Effector memory CD8-positive, alpha-beta T cell (primary cell): ENCODE measurements at regions not wholly inside any gene's neighbourhood (a gene's known extent, or its start where the extent isn't known, plus 50 kb on each side); places are given as distances from the start of the nearest gene placed in this dataset.

ENCODE experiments used
- ATAC-seq: fragments of 150-1000 bp; cut with Tn5 transposase; replicated peaks from 2 replicates; pipeline ENCODE4 v1.10.0; 2021; ENCODE audit warnings: mild to moderate bottlenecking, moderate library complexity
- DNase-seq, 3 experiments: peaks; one replicate each; pipeline ENCODE4 v3.0.0; 2021
- H3K27ac Mint-ChIP-seq, 2 donors: one replicate each; pipeline ENCODE4 v1.8.0; 2022; ENCODE audit warnings: mild to moderate bottlenecking in 2 of 2, mixed read lengths in 2 of 2, moderate library complexity in 2 of 2
- H3K27me3 Mint-ChIP-seq, 2 donors: one replicate each; pipeline ENCODE4 v1.8.0; 2022; ENCODE audit warnings: mixed read lengths in 2 of 2
- H3K36me3 Mint-ChIP-seq: one replicate; pipeline ENCODE4 v1.8.0; 2022; ENCODE audit warnings: mild to moderate bottlenecking, moderate library complexity, mixed read lengths; ENCODE audit not compliant: insufficient read depth
- H3K4me1 Mint-ChIP-seq, 2 donors: one replicate each; pipeline ENCODE4 v1.8.0; 2022; ENCODE audit warnings: low read depth in 2 of 2, mixed read lengths in 2 of 2
- H3K4me3 Mint-ChIP-seq, 2 donors: one replicate each; pipeline ENCODE4 v1.8.0; 2022; ENCODE audit warnings: mild to moderate bottlenecking in 2 of 2, mixed read lengths in 2 of 2, moderate library complexity in 2 of 2
- H3K9me3 Mint-ChIP-seq, 2 donors: one replicate each; pipeline ENCODE4 v1.8.0; 2022; ENCODE audit warnings: mixed read lengths in 2 of 2

DNA sequence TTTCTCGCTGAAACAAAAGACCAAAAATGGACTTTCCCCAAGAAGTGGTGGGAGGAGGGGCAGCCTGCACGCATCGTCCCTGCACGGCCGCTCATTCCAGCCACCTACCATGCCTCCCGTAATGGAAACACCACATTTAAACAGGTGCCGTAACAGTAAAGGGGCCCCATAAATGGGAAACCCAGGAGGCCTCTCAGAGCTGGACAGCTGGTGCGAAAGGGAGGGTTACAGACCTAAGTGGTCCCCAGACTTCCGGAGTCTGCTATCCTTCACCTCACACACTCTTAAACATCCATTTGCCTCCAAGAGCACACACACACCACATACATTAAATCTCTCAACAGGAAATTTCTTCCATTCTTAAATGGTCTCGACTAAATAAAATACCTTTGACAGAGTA lies 120.7 kb upstream of the SOD1 start:
- H3K4me3 Mint-ChIP-seq = no peak overlapping the region

GRCh38 chr21:31537872-31538576 lies 121.5 kb upstream of the SOD1 start:
- no peak overlapping the region for H3K4me3 Mint-ChIP-seq
- H3K9me3 Mint-ChIP-seq = no peaks in the 10 kb centered on the region
- H3K27me3 Mint-ChIP-seq = peaks cover 0 to 6% of the 10 kb centered on the region in 2 donors
- no peak overlapping the region for H3K27ac Mint-ChIP-seq
- DNase-seq = no peak
- no peaks in the 10 kb centered on the region for H3K36me3 Mint-ChIP-seq
- ATAC-seq = no peak
- H3K4me1 Mint-ChIP-seq = no peaks in the 10 kb centered on the region

More for the DNA sequence above, 120.7 kb upstream of the SOD1 start:
- H3K4me1 Mint-ChIP-seq = no peaks in the 10 kb centered on the region
- ATAC-seq (no peak), DNase-seq (no peak)
- H3K27ac Mint-ChIP-seq = no peak overlapping the region
- no peaks in the 10 kb centered on the region for H3K36me3 Mint-ChIP-seq
- H3K9me3 Mint-ChIP-seq = no peaks in the 10 kb centered on the region
- peaks cover 0 to 6% of the 10 kb centered on the region in 2 donors for H3K27me3 Mint-ChIP-seq

DNA sequence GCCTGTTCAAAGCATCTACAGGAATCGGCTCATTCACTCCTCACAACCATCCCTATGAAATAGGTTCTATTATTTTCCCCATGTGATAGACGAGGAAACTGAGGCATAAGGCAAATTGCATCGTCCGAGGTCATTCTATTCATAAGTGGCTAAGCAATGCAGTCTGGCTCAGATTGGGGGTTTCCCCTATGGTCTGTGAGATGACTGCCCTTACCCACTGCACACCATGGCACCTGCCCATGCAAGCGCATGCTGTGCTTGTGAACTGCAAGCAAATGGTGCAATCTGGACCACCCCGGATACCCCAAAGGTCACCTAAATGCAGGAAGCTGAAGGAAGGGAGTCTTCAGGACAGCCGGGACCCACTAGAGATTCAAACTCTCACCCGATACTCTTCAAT lies 123.4 kb upstream of the SOD1 start:
- no peak overlapping the region for H3K27ac Mint-ChIP-seq

DNA sequence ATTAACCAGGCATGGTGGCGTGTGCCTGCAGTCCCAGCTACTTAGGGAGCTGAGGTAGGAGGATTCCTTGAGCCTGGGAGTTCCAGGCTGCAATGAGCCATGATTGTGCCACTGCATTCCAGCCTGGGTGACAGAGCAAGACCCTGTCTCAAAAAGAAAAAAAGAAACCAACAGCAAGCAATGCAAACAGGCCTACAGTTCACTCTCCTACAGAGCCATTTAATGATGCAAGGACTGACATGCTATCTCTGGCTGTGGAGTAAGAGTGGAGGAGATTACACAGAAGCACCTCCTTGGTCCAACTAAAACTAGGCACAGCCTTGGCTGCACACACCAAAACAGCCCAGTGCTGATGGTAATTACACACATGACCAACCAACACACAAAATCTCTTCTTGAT lies 127.5 kb upstream of the SOD1 start:
- Mint-ChIP-seq H3K4me1 (no peaks in the 10 kb centered on the region), H3K27ac (no peak overlapping the region), H3K4me3 (no peak overlapping the region), H3K27me3 (peaks cover 5 to 6% of the 10 kb centered on the region in 2 donors), H3K9me3 (no peaks in the 10 kb centered on the region), H3K36me3 (no peaks in the 10 kb centered on the region)
- DNase-seq (no peak), ATAC-seq (no peak)

More for the DNA sequence above, 123.4 kb upstream of the SOD1 start:
- Mint-ChIP-seq H3K9me3 (no peaks in the 10 kb centered on the region), H3K4me1 (no peaks in the 10 kb centered on the region), H3K36me3 (no peaks in the 10 kb centered on the region), H3K4me3 (no peak overlapping the region), H3K27me3 (peaks cover 0 to 6% of the 10 kb centered on the region in 2 donors)
- no peak for ATAC-seq
- DNase-seq = no peak

- H3K27ac Mint-ChIP-seq = no peak overlapping the region
- no peak for DNase-seq
- no peak overlapping the region for H3K4me3 Mint-ChIP-seq
- H3K36me3 Mint-ChIP-seq = no peaks in the 10 kb centered on the region
- no peaks in the 10 kb centered on the region for H3K9me3 Mint-ChIP-seq
- no peaks in the 10 kb centered on the region for H3K4me1 Mint-ChIP-seq
- peaks cover 5 to 6% of the 10 kb centered on the region in 2 donors for H3K27me3 Mint-ChIP-seq
- no peak for ATAC-seq
These were observed 128.4 kb upstream of the SOD1 start for GRCh38 chr21:31530897-31531705.

GRCh38 chr21:31530364-31530763 lies 129.1 kb upstream of the SOD1 start:
- H3K36me3 Mint-ChIP-seq = no peaks in the 10 kb centered on the region

DNA sequence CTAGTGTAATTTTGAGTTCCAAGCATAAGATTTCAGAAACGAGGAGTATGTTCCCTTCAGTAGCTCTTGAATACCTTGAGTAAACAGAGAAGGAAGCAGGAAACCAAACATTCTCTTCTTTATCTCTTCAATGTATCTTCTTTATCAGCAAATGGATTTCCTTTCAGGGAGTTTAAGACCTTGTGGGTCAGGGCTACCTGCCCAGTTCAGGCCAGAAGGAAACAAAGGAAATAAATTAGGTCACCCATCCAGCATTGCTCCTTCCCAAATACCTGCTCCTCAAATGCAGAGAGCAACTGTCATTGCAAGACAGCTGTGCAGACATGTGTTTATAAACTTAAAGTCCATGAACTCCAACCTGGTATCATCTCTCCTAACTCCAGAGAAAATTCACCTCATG lies 130.1 kb upstream of the SOD1 start:
- Mint-ChIP-seq H3K4me3 (no peak overlapping the region), H3K36me3 (no peaks in the 10 kb centered on the region), H3K4me1 (no peaks in the 10 kb centered on the region), H3K27me3 (peaks cover 0 to 5% of the 10 kb centered on the region in 2 donors), H3K27ac (no peak overlapping the region), H3K9me3 (no peaks in the 10 kb centered on the region)
- no peak for DNase-seq
- no peak for ATAC-seq

More at GRCh38 chr21:31530364-31530763, 129.1 kb upstream of the SOD1 start:
- H3K27ac Mint-ChIP-seq = no peak overlapping the region
- DNase-seq (no peak), ATAC-seq (no peak)
- no peak overlapping the region for H3K4me3 Mint-ChIP-seq
- H3K27me3 Mint-ChIP-seq = peaks cover under 1 to 5% of the 10 kb centered on the region in 2 donors
- H3K9me3 Mint-ChIP-seq = no peaks in the 10 kb centered on the region
- H3K4me1 Mint-ChIP-seq = no peaks in the 10 kb centered on the region

GRCh38 chr21:31526040-31526439 lies 133.5 kb upstream of the SOD1 start:
- Mint-ChIP-seq H3K4me3 (no peak overlapping the region), H3K4me1 (no peaks in the 10 kb centered on the region), H3K36me3 (no peaks in the 10 kb centered on the region), H3K9me3 (no peaks in the 10 kb centered on the region), H3K27me3 (peaks cover 0 to 5% of the 10 kb centered on the region in 2 donors), H3K27ac (no peak overlapping the region)
- no peak for DNase-seq
- ATAC-seq = no peak

GRCh38 chr21:31524140-31524539 lies 135.4 kb upstream of the SOD1 start:
- Mint-ChIP-seq H3K9me3 (no peaks in the 10 kb centered on the region), H3K36me3 (no peaks in the 10 kb centered on the region), H3K4me3 (no peak overlapping the region), H3K27ac (no peak overlapping the region), H3K27me3 (peaks cover 0 to 5% of the 10 kb centered on the region in 2 donors), H3K4me1 (no peaks in the 10 kb centered on the region)
- DNase-seq = no peak
- no peak for ATAC-seq

DNA sequence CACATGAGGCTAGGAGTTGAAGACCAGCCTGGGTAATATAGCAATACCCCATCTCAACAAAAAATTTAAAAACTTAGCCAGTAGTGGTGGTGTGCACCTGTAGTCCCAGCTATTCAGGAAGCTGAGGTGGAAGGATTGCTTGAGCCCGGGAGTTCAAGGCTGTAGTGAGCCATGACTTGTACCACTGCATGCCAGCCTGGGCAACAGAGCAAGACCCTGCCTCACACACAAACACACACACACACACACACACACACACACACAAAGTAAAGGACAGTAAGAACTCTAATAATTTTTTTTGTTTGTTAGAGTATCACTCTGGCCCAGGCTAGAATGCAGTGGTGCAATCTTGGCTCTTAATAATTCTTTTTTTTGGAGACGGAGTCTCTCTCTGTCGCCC lies 138.0 kb upstream of the SOD1 start:
- DNase-seq = no peak
- Mint-ChIP-seq H3K36me3 (no peaks in the 10 kb centered on the region), H3K4me1 (no peaks in the 10 kb centered on the region), H3K27me3 (no peaks in the 10 kb centered on the region), H3K4me3 (no peak overlapping the region), H3K9me3 (no peaks in the 10 kb centered on the region), H3K27ac (no peak overlapping the region)
- no peak for ATAC-seq

GRCh38 chr21:31520561-31521098 lies 138.9 kb upstream of the SOD1 start:
- DNase-seq = no peak
- Mint-ChIP-seq H3K4me1 (no peaks in the 10 kb centered on the region), H3K4me3 (no peak overlapping the region), H3K27ac (no peak overlapping the region), H3K36me3 (no peaks in the 10 kb centered on the region), H3K27me3 (no peaks in the 10 kb centered on the region), H3K9me3 (no peaks in the 10 kb centered on the region)
- no peak for ATAC-seq

- DNase-seq = no peak
- Mint-ChIP-seq H3K9me3 (no peaks in the 10 kb centered on the region), H3K27me3 (peaks cover 4 to 10% of the 10 kb centered on the region in 2 donors), H3K27ac (no peak overlapping the region), H3K36me3 (no peaks in the 10 kb centered on the region), H3K4me1 (no peaks in the 10 kb centered on the region), H3K4me3 (no peak overlapping the region)
- ATAC-seq = no peak
These were observed 140.9 kb upstream of the SOD1 start for GRCh38 chr21:31518580-31518979.

DNA sequence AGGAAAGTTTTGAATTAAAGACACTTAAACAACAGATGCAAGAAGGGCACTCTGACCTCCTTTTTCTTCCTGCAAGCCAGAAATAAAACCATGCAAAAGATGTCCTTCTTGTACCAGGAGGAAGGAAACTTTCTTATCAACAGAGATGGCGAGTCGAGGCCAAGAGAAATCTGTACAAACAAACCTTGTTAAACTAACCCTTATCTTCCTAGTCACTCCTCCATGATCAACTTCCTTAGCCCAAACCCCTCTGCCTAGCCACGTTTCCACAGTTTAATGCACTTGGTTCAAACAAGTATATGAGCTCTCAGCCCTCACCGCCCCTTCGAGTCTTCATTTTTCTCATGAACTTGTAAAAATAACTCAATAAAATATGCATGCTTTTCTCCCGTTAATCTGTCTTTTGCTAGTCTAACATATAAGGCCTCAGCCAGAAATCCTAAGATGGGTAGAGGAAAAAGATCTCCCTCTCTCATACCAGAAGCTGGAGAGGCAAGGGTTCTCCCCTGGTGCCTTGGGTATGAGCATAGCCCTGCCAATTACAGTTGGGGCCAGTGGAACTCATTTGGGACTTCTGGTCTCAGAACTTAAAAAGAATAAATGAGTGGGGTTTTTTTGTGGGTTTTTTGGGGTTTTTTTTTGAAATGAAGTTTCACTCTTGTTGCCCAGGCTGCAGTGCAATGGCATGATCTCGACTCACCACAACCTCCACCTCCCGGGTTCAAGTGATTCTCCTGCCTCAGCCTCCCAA lies 141.7 kb upstream of the SOD1 start:
- Mint-ChIP-seq H3K4me1 (no peaks in the 10 kb centered on the region), H3K36me3 (no peaks in the 10 kb centered on the region), H3K9me3 (no peaks in the 10 kb centered on the region), H3K27me3 (peaks cover 4 to 10% of the 10 kb centered on the region in 2 donors), H3K27ac (no peak overlapping the region), H3K4me3 (no peak overlapping the region)
- DNase-seq (no peak), ATAC-seq (no peak)
